ENCODE measurements at regions not wholly inside any gene's neighbourhood (a gene's known extent, or its start where the extent isn't known, plus 50 kb on each side); places are given as distances from the start of the nearest gene placed in this dataset.

- no peaks in the 10 kb centered on the region for H3K27me3 Mint-ChIP-seq
- no peaks in the 10 kb centered on the region for H3K36me3 Mint-ChIP-seq
- DNase-seq (ENCODE audit: low spot score in 2 of 2) (no peak), ATAC-seq (ENCODE audit: low read depth) (no peak)
- H3K27ac Mint-ChIP-seq: no peak overlapping the region
- no peaks in the 10 kb centered on the region for H3K4me1 Mint-ChIP-seq
- peaks cover 12% of the 10 kb centered on the region for H3K9me3 Mint-ChIP-seq
- H3K4me3 Mint-ChIP-seq: no peak overlapping the region
Observed at GRCh38 chr16:6897876-6898485, 434.7 kb upstream of the RBFOX1 start.

- Mint-ChIP-seq H3K27ac (no peak overlapping the region), H3K4me3 (no peak overlapping the region), H3K4me1 (no peaks in the 10 kb centered on the region), H3K36me3 (no peaks in the 10 kb centered on the region), H3K27me3 (no peaks in the 10 kb centered on the region), H3K9me3 (peaks cover 10% of the 10 kb centered on the region)
- DNase-seq (ENCODE audit: low spot score in 2 of 2) (no peak), ATAC-seq (ENCODE audit: low read depth) (no peak)
Observed at GRCh38 chr16:6892966-6893365, 439.7 kb upstream of the RBFOX1 start.

GRCh38 chr16:6891496-6891895, 441.1 kb upstream of the RBFOX1 start:
- Mint-ChIP-seq H3K4me3 (no peak overlapping the region), H3K4me1 (no peaks in the 10 kb centered on the region), H3K9me3 (peaks cover 9% of the 10 kb centered on the region), H3K27ac (no peak overlapping the region), H3K36me3 (no peaks in the 10 kb centered on the region), H3K27me3 (no peaks in the 10 kb centered on the region)
- no peak for DNase-seq (ENCODE audit: low spot score in 2 of 2)
- no peak for ATAC-seq (ENCODE audit: low read depth)

GRCh38 chr16:6888531-6888930, 444.1 kb upstream of the RBFOX1 start:
- Mint-ChIP-seq H3K4me1 (no peaks in the 10 kb centered on the region), H3K27ac (no peak overlapping the region), H3K4me3 (no peak overlapping the region), H3K36me3 (no peaks in the 10 kb centered on the region), H3K27me3 (no peaks in the 10 kb centered on the region), H3K9me3 (peaks cover 6% of the 10 kb centered on the region)
- no peak for ATAC-seq (ENCODE audit: low read depth)
- DNase-seq (ENCODE audit: low spot score in 2 of 2): no peak

- no peak for DNase-seq (ENCODE audit: low spot score in 2 of 2)
- no peaks in the 10 kb centered on the region for H3K27me3 Mint-ChIP-seq
- no peaks in the 10 kb centered on the region for H3K4me1 Mint-ChIP-seq
- H3K36me3 Mint-ChIP-seq: no peaks in the 10 kb centered on the region
- H3K4me3 Mint-ChIP-seq: no peak overlapping the region
- H3K27ac Mint-ChIP-seq: no peak overlapping the region
- ATAC-seq (ENCODE audit: low read depth): no peak
- peaks cover 3% of the 10 kb centered on the region for H3K9me3 Mint-ChIP-seq
Observed at GRCh38 chr16:6884002-6884401, 448.6 kb upstream of the RBFOX1 start.

- ATAC-seq (ENCODE audit: low read depth) (no peak), DNase-seq (ENCODE audit: low spot score in 2 of 2) (no peak)
- Mint-ChIP-seq H3K4me1 (no peaks in the 10 kb centered on the region), H3K36me3 (no peaks in the 10 kb centered on the region), H3K9me3 (peaks cover 3% of the 10 kb centered on the region), H3K27me3 (no peaks in the 10 kb centered on the region), H3K4me3 (no peak overlapping the region), H3K27ac (no peak overlapping the region)
Observed at GRCh38 chr16:6880263-6880662, 452.4 kb upstream of the RBFOX1 start.

- DNase-seq (ENCODE audit: low spot score in 2 of 2) (no peak), ATAC-seq (ENCODE audit: low read depth) (no peak)
- peaks cover 6% of the 10 kb centered on the region for H3K9me3 Mint-ChIP-seq
- no peak overlapping the region for H3K4me3 Mint-ChIP-seq
- no peaks in the 10 kb centered on the region for H3K27me3 Mint-ChIP-seq
- H3K27ac Mint-ChIP-seq: no peak overlapping the region
- peaks cover 4% of the 10 kb centered on the region for H3K4me1 Mint-ChIP-seq
- H3K36me3 Mint-ChIP-seq: no peaks in the 10 kb centered on the region
Observed at GRCh38 chr16:6864671-6865070, 468.0 kb upstream of the RBFOX1 start.

- no peak for ATAC-seq (ENCODE audit: low read depth)
- DNase-seq (ENCODE audit: low spot score in 2 of 2): no peak
- H3K9me3 Mint-ChIP-seq: peaks cover 6% of the 10 kb centered on the region
- H3K27me3 Mint-ChIP-seq: no peaks in the 10 kb centered on the region
- H3K4me3 Mint-ChIP-seq: no peak overlapping the region
- no peak overlapping the region for H3K27ac Mint-ChIP-seq
- H3K36me3 Mint-ChIP-seq: no peaks in the 10 kb centered on the region
- peaks cover 4% of the 10 kb centered on the region for H3K4me1 Mint-ChIP-seq
Observed at GRCh38 chr16:6864244-6864643, 468.4 kb upstream of the RBFOX1 start.

- H3K4me1 Mint-ChIP-seq: peaks cover 4% of the 10 kb centered on the region
- H3K36me3 Mint-ChIP-seq: no peaks in the 10 kb centered on the region
- DNase-seq (ENCODE audit: low spot score in 2 of 2) (no peak), ATAC-seq (ENCODE audit: low read depth) (no peak)
- H3K27me3 Mint-ChIP-seq: no peaks in the 10 kb centered on the region
- H3K9me3 Mint-ChIP-seq: peaks cover 5% of the 10 kb centered on the region
- H3K4me3 Mint-ChIP-seq: no peak overlapping the region
- H3K27ac Mint-ChIP-seq: no peak overlapping the region
Observed at GRCh38 chr16:6863135-6863534, 469.5 kb upstream of the RBFOX1 start.

- no peak for ATAC-seq (ENCODE audit: low read depth)
- Mint-ChIP-seq H3K27ac (no peak overlapping the region), H3K9me3 (peaks cover 4% of the 10 kb centered on the region), H3K4me1 (peaks cover 4% of the 10 kb centered on the region), H3K27me3 (no peaks in the 10 kb centered on the region), H3K36me3 (no peaks in the 10 kb centered on the region), H3K4me3 (no peak overlapping the region)
- DNase-seq (ENCODE audit: low spot score in 2 of 2): no peak
Observed at GRCh38 chr16:6861815-6862477, 470.7 kb upstream of the RBFOX1 start.

- Mint-ChIP-seq H3K4me1 (peaks cover 4% of the 10 kb centered on the region), H3K4me3 (no peak overlapping the region), H3K27me3 (no peaks in the 10 kb centered on the region), H3K9me3 (peaks cover 6% of the 10 kb centered on the region), H3K36me3 (no peaks in the 10 kb centered on the region), H3K27ac (no peak overlapping the region)
- DNase-seq (ENCODE audit: low spot score in 2 of 2) (no peak), ATAC-seq (ENCODE audit: low read depth) (no peak)
Observed at GRCh38 chr16:6861135-6861814, 471.4 kb upstream of the RBFOX1 start.

- H3K27ac Mint-ChIP-seq: no peak overlapping the region
- H3K4me1 Mint-ChIP-seq: peaks cover 4% of the 10 kb centered on the region
- no peaks in the 10 kb centered on the region for H3K27me3 Mint-ChIP-seq
- no peak overlapping the region for H3K4me3 Mint-ChIP-seq
- DNase-seq (ENCODE audit: low spot score in 2 of 2) (no peak), ATAC-seq (ENCODE audit: low read depth) (no peak)
- peaks cover 11% of the 10 kb centered on the region for H3K9me3 Mint-ChIP-seq
- no peaks in the 10 kb centered on the region for H3K36me3 Mint-ChIP-seq
Observed at GRCh38 chr16:6857575-6857974, 475.1 kb upstream of the RBFOX1 start.

- H3K9me3 Mint-ChIP-seq: peaks cover 14% of the 10 kb centered on the region
- H3K27me3 Mint-ChIP-seq: no peaks in the 10 kb centered on the region
- no peak overlapping the region for H3K4me3 Mint-ChIP-seq
- no peak for ATAC-seq (ENCODE audit: low read depth)
- no peak for DNase-seq (ENCODE audit: low spot score in 2 of 2)
- no peaks in the 10 kb centered on the region for H3K4me1 Mint-ChIP-seq
- no peaks in the 10 kb centered on the region for H3K36me3 Mint-ChIP-seq
- H3K27ac Mint-ChIP-seq: no peak overlapping the region
Observed at GRCh38 chr16:6856578-6856977, 476.1 kb upstream of the RBFOX1 start.

- Mint-ChIP-seq H3K36me3 (no peaks in the 10 kb centered on the region), H3K4me3 (no peak overlapping the region), H3K9me3 (peaks cover 19% of the 10 kb centered on the region), H3K4me1 (no peaks in the 10 kb centered on the region), H3K27me3 (no peaks in the 10 kb centered on the region), H3K27ac (no peak overlapping the region)
- DNase-seq (ENCODE audit: low spot score in 2 of 2): no peak
- ATAC-seq (ENCODE audit: low read depth): no peak
Observed at GRCh38 chr16:6853565-6853964, 479.1 kb upstream of the RBFOX1 start.

Data from memory B cell (primary cell).